ENCODE measurements at regions not wholly inside any gene's neighbourhood (a gene's known extent, or its start where the extent isn't known, plus 50 kb on each side); places are given as distances from the start of the nearest gene placed in this dataset.

GRCh38 chr4:145427991-145428390 lies 53.7 kb upstream of the SMAD1 start:
- ChIA-PET POLR2A (no interaction called here), CTCF (no interaction called here)

- ChIA-PET POLR2A (no interaction called here), CTCF (no interaction called here)
These were observed 54.4 kb upstream of the SMAD1 start for GRCh38 chr4:145427221-145427620.

- CTCF ChIA-PET, result no interaction called here
- POLR2A ChIA-PET, result no interaction called here
These were observed 58.5 kb upstream of the SMAD1 start for GRCh38 chr4:145423017-145423708.

- POLR2A ChIA-PET, result no interaction called here
These were observed 60.9 kb upstream of the SMAD1 start for GRCh38 chr4:145420595-145421214.

GRCh38 chr4:145418739-145419138 lies 62.9 kb upstream of the SMAD1 start:
- ChIA-PET CTCF (no interaction called here), POLR2A (no interaction called here)

More at GRCh38 chr4:145420595-145421214, 60.9 kb upstream of the SMAD1 start:
- CTCF ChIA-PET, result no interaction called here

- CTCF ChIA-PET, result interaction anchor here (0.5 kb wide), 1 partner anchor 1205 kb away, joined by 3 read pairs; no protein-coding TSS in a partner anchor
- POLR2A ChIA-PET, result no interaction called here
These were observed 64.1 kb upstream of the SMAD1 start for GRCh38 chr4:145417348-145418130.

GRCh38 chr4:145414841-145415240 lies 66.8 kb upstream of the SMAD1 start:
- POLR2A ChIA-PET, result no interaction called here
- CTCF ChIA-PET, result no interaction called here

- ChIA-PET CTCF (no interaction called here), POLR2A (no interaction called here)
These were observed 67.4 kb upstream of the SMAD1 start for GRCh38 chr4:145414226-145414625.

- ChIA-PET POLR2A (no interaction called here), CTCF (no interaction called here)
These were observed 74.7 kb upstream of the SMAD1 start for GRCh38 chr4:145406970-145407369.

GRCh38 chr4:145404761-145405160 lies 76.9 kb upstream of the SMAD1 start:
- CTCF ChIA-PET, result no interaction called here
- POLR2A ChIA-PET, result no interaction called here

- ChIA-PET POLR2A (no interaction called here), CTCF (no interaction called here)
These were observed 85.1 kb upstream of the SMAD1 start for GRCh38 chr4:145396581-145396980.

GRCh38 chr4:145390571-145390970 lies 91.1 kb upstream of the SMAD1 start:
- CTCF ChIA-PET, result no interaction called here

GRCh38 chr4:145389550-145389949 lies 92.1 kb upstream of the SMAD1 start:
- CTCF ChIA-PET, result no interaction called here
- POLR2A ChIA-PET, result no interaction called here

More at GRCh38 chr4:145390571-145390970, 91.1 kb upstream of the SMAD1 start:
- POLR2A ChIA-PET, result no interaction called here

- CTCF ChIA-PET, result no interaction called here
- POLR2A ChIA-PET, result no interaction called here
These were observed 93.6 kb upstream of the SMAD1 start for GRCh38 chr4:145388043-145388442.

- ChIA-PET POLR2A (no interaction called here), CTCF (no interaction called here)
These were observed 94.6 kb upstream of the SMAD1 start for GRCh38 chr4:145387079-145387478.

GRCh38 chr4:145381163-145381562 lies 100.5 kb upstream of the SMAD1 start:
- ChIA-PET POLR2A (no interaction called here), CTCF (no interaction called here)

GRCh38 chr4:145380123-145380522 lies 101.5 kb upstream of the SMAD1 start:
- POLR2A ChIA-PET, result no interaction called here
- CTCF ChIA-PET, result no interaction called here

GRCh38 chr4:145375416-145375815 lies 106.2 kb upstream of the SMAD1 start:
- CTCF ChIA-PET, result no interaction called here
- POLR2A ChIA-PET, result no interaction called here

- ChIA-PET POLR2A (no interaction called here), CTCF (no interaction called here)
These were observed 129.1 kb upstream of the SMAD1 start for GRCh38 chr4:145352438-145353145.

- ChIA-PET POLR2A (no interaction called here), CTCF (no interaction called here)
These were observed 129.7 kb upstream of the SMAD1 start for GRCh38 chr4:145351922-145352321.

GRCh38 chr4:145351162-145351561 lies 130.5 kb upstream of the SMAD1 start:
- POLR2A ChIA-PET, result no interaction called here
- CTCF ChIA-PET, result no interaction called here
